GM23338 (cell line): ENCODE measurements at regions not wholly inside any gene's neighbourhood (a gene's known extent, or its start where the extent isn't known, plus 50 kb on each side); places are given as distances from the start of the nearest gene placed in this dataset.

ENCODE experiments used
- CREB1 ChIP-seq: fragments of 250-450 bp; sonication (Bioruptor Pico); IDR thresholded peaks from 2 replicates; pipeline ENCODE4 v1.5.0; 2020; ENCODE audit warnings: low read depth, mild to moderate bottlenecking, moderate library complexity
- CTCF ChIP-seq, 2 experiments: fragments of 200-600 bp in 1 of 2; sonication (generic) in 1 of 2; conservative IDR thresholded peaks; 2 replicates each; pipeline versions ENCODE4 v1.5.1 to v1.6.1; 2016 to 2017; ENCODE audit warnings: antibody characterized with exemption in 2 of 2, low read depth in 2 of 2, mild to moderate bottlenecking in 2 of 2, moderate library complexity in 1 of 2
- EZH2 ChIP-seq: fragments of 200-600 bp; sonication (generic); IDR thresholded peaks from one replicate; pipeline ENCODE4 v1.8.0; 2017; ENCODE audit warnings: antibody characterized with exemption, mild to moderate bottlenecking, low read depth; ENCODE audit not compliant: unreplicated experiment
- EZH2phosphoT487 ChIP-seq: fragments of 200-600 bp; sonication (generic); IDR thresholded peaks from one replicate; pipeline ENCODE4 v1.8.1; 2018; ENCODE audit warnings: antibody characterized with exemption; ENCODE audit not compliant: unreplicated experiment
- JUNB ChIP-seq: IDR thresholded peaks from one replicate; pipeline ENCODE4 v1.6.1; 2016; ENCODE audit warnings: antibody characterized with exemption; ENCODE audit not compliant: unreplicated experiment
- NANOG ChIP-seq: IDR thresholded peaks from 2 replicates; pipeline ENCODE4 v1.6.1; 2016; ENCODE audit warnings: antibody characterized with exemption, borderline replicate concordance
- POLR2AphosphoS5 ChIP-seq: IDR thresholded peaks from 2 replicates; pipeline ENCODE4 v1.6.1; 2016; ENCODE audit warnings: antibody characterized with exemption, low read depth
- ZNF114 ChIP-seq: fragments of 250-450 bp; sonication (Bioruptor Pico); IDR thresholded peaks from 2 replicates; pipeline ENCODE4 v1.5.0; 2020; ENCODE audit warnings: mild to moderate bottlenecking, moderate library complexity

- TF ChIP-seq CTCF (conservative IDR thresholded peaks at IDR 0.05; ENCODE audit: low read depth in 2 of 2), result no peak
- no peak for TF ChIP-seq NANOG
- TF ChIP-seq JUNB, result no peak
- TF ChIP-seq EZH2phosphoT487, result no peak
- no peak for TF ChIP-seq EZH2
- no peak for TF ChIP-seq POLR2AphosphoS5
- no peak for TF ChIP-seq ZNF114 (CRISPR knock-in tag)
- no peak for TF ChIP-seq CREB1
Observed at GRCh38 chr5:5822729-5823257, 400.3 kb downstream of the ICE1 start.
